AG04450 (cell line): ENCODE measurements at regions not wholly inside any gene's neighbourhood (a gene's known extent, or its start where the extent isn't known, plus 50 kb on each side); places are given as distances from the start of the nearest gene placed in this dataset.

ENCODE experiments used
- CTCF ChIA-PET: fragments of 300-600, 350-600 bp; formaldehyde crosslinking; extraction: SDS; loops from one replicate; lab custom pipeline; 2022; ENCODE audit warnings: antibody characterized with exemption, inconsistent platforms; lab: Charles Lee
- POLR2A ChIA-PET: fragments of 350-600 bp; formaldehyde crosslinking; extraction: SDS; loops from one replicate; lab custom pipeline; 2021; ENCODE audit warnings: antibody characterized with exemption, inconsistent platforms; lab: Yijun Ruan, JAX
- DNase-seq: peaks from one replicate; pipeline ENCODE4 v3.0.0-alpha.2; 2011; ENCODE audit warnings: low read depth, low spot score
- H3K27ac ChIP-seq: one replicate; pipeline ENCODE4 v1.5.1; 2012; ENCODE audit warnings: low read depth, low read length, control low read depth
- H3K27me3 ChIP-seq: one replicate; pipeline ENCODE4 v1.6.0; 2012; ENCODE audit warnings: low read length; ENCODE audit not compliant: control insufficient read depth, insufficient read depth
- H3K4me3 ChIP-seq: 2 replicates; pipeline ENCODE4 v1.5.1; 2011; ENCODE audit warnings: mild to moderate bottlenecking, low read depth, low read length, control low read depth
- H3K9me3 ChIP-seq: 2 replicates; pipeline ENCODE4 v1.5.1; 2012; ENCODE audit warnings: low read length; ENCODE audit not compliant: control insufficient read depth, insufficient read depth
- CTCF ChIP-seq: IDR thresholded peaks from 2 replicates; pipeline ENCODE4 v1.5.1; 2011; ENCODE audit warnings: low read depth, low read length, control low read depth, inconsistent platforms

DNA sequence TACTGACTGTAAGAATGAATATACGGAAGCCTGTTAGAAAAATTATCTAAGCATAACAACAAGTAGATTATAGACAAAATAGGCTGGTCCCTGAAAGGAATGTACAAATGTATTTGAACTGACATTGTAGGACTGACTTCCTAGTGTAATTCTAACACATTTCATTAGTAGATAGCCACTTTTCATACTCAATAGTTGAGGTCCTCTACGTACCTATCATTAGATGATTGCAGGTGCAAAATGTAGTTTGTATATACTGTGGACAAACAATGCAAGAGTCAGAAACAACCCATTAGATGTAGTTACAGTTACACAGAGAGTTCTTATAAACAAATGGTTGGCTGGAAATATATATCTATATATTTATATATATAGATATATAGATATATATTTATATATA is 402.3 kb upstream of the SLITRK6 start:
- no peak overlapping the region for H3K27ac ChIP-seq
- H3K9me3 ChIP-seq: no peaks in the 10 kb centered on the region
- CTCF ChIA-PET: no interaction called here
- no peak for DNase-seq
- no peak overlapping the region for H3K4me3 ChIP-seq
- H3K27me3 ChIP-seq: no peaks in the 10 kb centered on the region
- POLR2A ChIA-PET: no interaction called here
- no peak for TF ChIP-seq CTCF

- no peak for TF ChIP-seq CTCF
- DNase-seq: no peak
- CTCF ChIA-PET: no interaction called here
- Histone ChIP-seq H3K27me3 (no peaks in the 10 kb centered on the region), H3K27ac (no peak overlapping the region), H3K9me3 (0 out of 2 replicates have a peak, but pooled peaks cover 2% of the 10 kb centered on the region), H3K4me3 (no peak overlapping the region)
- POLR2A ChIA-PET: no interaction called here
Measured at GRCh38 chr13:86193281-86193680, 394.1 kb upstream of the SLITRK6 start.

DNA sequence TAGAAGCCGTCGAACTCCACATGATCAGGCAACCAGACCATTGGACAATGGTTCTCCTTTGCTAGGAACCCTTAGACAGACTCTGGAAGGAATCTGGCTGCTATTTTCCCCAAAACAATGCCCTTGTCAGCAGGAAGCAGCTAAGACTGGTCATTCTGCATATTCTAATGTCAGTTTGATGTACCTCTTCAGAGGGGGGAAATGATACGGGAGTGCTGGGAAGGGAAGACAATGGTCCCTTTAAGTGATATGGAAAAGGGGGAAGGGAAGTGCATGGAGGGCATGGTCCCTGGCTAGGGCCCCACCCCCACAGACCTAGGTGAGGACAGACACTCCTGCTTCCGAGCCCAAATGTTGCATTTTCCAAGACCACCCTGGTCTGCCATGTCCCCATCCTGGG is 389.0 kb upstream of the SLITRK6 start:
- TF ChIP-seq CTCF: no peak
- Histone ChIP-seq H3K27ac (no peak overlapping the region), H3K4me3 (no peak overlapping the region), H3K9me3 (peaks cover 21% of the 10 kb centered on the region; the same call in 1 of the 2 replicates), H3K27me3 (no peaks in the 10 kb centered on the region)
- DNase-seq: no peak
- CTCF ChIA-PET: no interaction called here
- POLR2A ChIA-PET: no interaction called here

DNA sequence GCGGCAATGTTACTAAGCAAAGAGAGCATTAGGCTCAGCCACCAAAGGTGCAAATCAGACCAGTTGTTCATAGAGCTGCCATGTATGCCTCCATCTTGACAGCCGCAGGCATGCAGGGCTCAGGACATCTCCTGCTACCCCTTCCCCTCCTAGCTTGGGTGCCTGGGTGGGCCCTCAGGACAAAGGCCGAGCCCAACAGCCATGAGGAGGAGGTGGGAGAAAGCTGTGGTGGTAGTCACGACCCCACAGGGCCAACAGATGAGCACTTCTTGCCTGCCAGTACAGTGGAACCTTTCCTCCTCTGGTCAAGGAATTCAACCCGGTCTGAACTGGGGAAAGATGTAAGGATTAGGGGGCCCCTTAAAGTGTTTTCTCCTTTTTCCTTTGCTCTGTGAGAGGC is 386.4 kb upstream of the SLITRK6 start:
- H3K4me3 ChIP-seq: no peak overlapping the region
- no peaks in the 10 kb centered on the region for H3K27me3 ChIP-seq
- no peak for DNase-seq
- CTCF ChIA-PET: no interaction called here
- TF ChIP-seq CTCF: no peak
- POLR2A ChIA-PET: no interaction called here
- no peak overlapping the region for H3K27ac ChIP-seq
- H3K9me3 ChIP-seq: peaks cover 21% of the 10 kb centered on the region; the same call in 1 of the 2 replicates

DNA sequence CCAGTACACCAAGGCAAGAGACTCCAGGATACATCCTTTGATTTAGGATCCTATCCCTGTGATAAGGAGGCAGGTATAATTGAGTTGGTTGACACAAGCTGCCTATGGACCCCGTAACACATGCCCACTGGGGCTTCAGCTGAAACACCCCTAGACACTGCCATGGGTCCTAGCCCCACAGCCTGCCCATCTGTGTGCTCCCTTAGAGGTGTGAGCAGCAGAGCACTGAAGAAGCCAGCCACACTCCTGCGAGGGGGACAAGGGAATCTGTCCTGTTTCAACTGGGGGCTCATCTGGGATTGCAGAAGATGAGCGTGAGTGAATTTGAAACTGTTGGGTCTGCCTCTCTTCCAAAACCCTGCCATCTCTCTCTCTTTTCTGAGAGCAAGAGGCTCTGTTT is 385.9 kb upstream of the SLITRK6 start:
- no peaks in the 10 kb centered on the region for H3K27me3 ChIP-seq
- H3K9me3 ChIP-seq: peaks cover 21% of the 10 kb centered on the region; the same call in 1 of the 2 replicates
- DNase-seq: no peak
- H3K4me3 ChIP-seq: no peak overlapping the region
- no peak overlapping the region for H3K27ac ChIP-seq
- ChIA-PET POLR2A (no interaction called here), CTCF (no interaction called here)
- TF ChIP-seq CTCF: no peak
